Mucosa of stomach (tissue), 1 donor: ENCODE measurements at regions not wholly inside any gene's neighbourhood (a gene's known extent, or its start where the extent isn't known, plus 50 kb on each side); places are given as distances from the start of the nearest gene placed in this dataset.

Experiments
- H3K27me3 ChIP-seq: one replicate; pipeline ENCODE4 v1.7.0; 2013; ENCODE audit warnings: mild to moderate bottlenecking, low read length; ENCODE audit not compliant: control insufficient read depth, insufficient read depth
- H3K36me3 ChIP-seq: one replicate; pipeline ENCODE4 v1.7.0; 2013; ENCODE audit warnings: low read length; ENCODE audit not compliant: control insufficient read depth, insufficient read depth
- H3K4me1 ChIP-seq: one replicate; pipeline ENCODE4 v1.7.0; 2013; ENCODE audit warnings: mild to moderate bottlenecking, low read length; ENCODE audit not compliant: control insufficient read depth, insufficient read depth
- H3K4me3 ChIP-seq: one replicate; pipeline ENCODE4 v1.7.0; 2013; ENCODE audit warnings: low read length
- H3K9ac ChIP-seq: one replicate; pipeline ENCODE4 v1.7.0; 2013; ENCODE audit warnings: mild to moderate bottlenecking, low read length, moderate library complexity
- H3K9me3 ChIP-seq: one replicate; pipeline ENCODE4 v1.7.0; 2013; ENCODE audit warnings: mild to moderate bottlenecking, low read length, moderate library complexity; ENCODE audit not compliant: control insufficient read depth
- donor health status: Pancreatic carcinoma.

- no peak overlapping the region for H3K4me3 ChIP-seq
- H3K27me3 ChIP-seq, result no peaks in the 10 kb centered on the region
- H3K4me1 ChIP-seq, result no peaks in the 10 kb centered on the region
- no peak overlapping the region for H3K9ac ChIP-seq
- H3K36me3 ChIP-seq, result no peaks in the 10 kb centered on the region
- no peaks in the 10 kb centered on the region for H3K9me3 ChIP-seq
These were observed 324.1 kb upstream of the FLRT2 start for GRCh38 chr14:85205875-85206274.

- Histone ChIP-seq H3K9ac (no peak overlapping the region), H3K27me3 (no peaks in the 10 kb centered on the region), H3K4me1 (no peaks in the 10 kb centered on the region), H3K9me3 (no peaks in the 10 kb centered on the region), H3K4me3 (no peak overlapping the region), H3K36me3 (no peaks in the 10 kb centered on the region)
These were observed 315.5 kb upstream of the FLRT2 start for GRCh38 chr14:85214471-85214870.

DNA sequence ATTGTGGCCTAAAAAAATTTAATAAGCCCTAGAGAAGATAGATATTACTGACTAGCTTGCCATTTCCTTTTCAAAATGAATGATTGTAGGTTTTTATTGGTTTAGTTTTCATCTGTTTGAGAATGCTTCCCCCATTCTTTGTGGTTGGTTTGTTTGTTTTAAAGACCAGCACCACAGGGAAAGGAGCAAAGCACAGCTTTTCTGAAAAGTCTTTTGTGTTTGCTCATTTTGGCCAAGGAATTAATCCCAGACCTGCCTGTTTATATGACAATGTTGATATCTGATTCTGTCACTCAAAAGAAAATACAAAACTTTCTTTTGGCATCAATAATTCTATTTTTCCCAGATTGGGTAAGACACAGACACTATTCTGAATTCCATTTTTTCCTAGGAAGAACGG is 312.5 kb upstream of the FLRT2 start:
- Histone ChIP-seq H3K9me3 (no peaks in the 10 kb centered on the region), H3K4me1 (no peaks in the 10 kb centered on the region), H3K36me3 (no peaks in the 10 kb centered on the region), H3K9ac (no peak overlapping the region), H3K27me3 (no peaks in the 10 kb centered on the region), H3K4me3 (no peak overlapping the region)

DNA sequence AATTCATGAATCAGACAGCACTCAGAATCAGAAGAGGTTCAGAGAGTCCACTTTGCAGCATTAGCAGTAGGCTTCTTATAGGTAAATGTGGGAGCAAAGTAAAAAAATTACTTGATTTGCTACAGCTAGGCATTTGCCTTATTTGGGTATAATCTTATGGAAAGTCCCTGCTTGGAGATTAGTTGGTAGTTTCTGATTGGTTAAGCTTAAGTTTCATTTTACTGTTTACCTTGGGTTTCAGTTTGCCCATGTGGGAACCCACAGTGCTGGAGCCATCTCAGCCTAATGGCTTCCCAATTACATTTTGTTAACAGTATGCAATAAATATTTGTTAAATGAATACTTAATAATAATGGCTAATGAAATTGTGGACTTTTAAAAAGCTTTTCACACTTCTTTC is 311.0 kb upstream of the FLRT2 start:
- H3K27me3 ChIP-seq, result no peaks in the 10 kb centered on the region
- H3K4me1 ChIP-seq, result no peaks in the 10 kb centered on the region
- H3K4me3 ChIP-seq, result no peak overlapping the region
- H3K9ac ChIP-seq, result no peak overlapping the region
- H3K9me3 ChIP-seq, result no peaks in the 10 kb centered on the region
- no peaks in the 10 kb centered on the region for H3K36me3 ChIP-seq

- H3K9me3 ChIP-seq, result no peaks in the 10 kb centered on the region
- H3K4me3 ChIP-seq, result no peak overlapping the region
- H3K4me1 ChIP-seq, result no peaks in the 10 kb centered on the region
- H3K9ac ChIP-seq, result no peak overlapping the region
- no peaks in the 10 kb centered on the region for H3K36me3 ChIP-seq
- H3K27me3 ChIP-seq, result no peaks in the 10 kb centered on the region
These were observed 308.1 kb upstream of the FLRT2 start for GRCh38 chr14:85221832-85222231.

DNA sequence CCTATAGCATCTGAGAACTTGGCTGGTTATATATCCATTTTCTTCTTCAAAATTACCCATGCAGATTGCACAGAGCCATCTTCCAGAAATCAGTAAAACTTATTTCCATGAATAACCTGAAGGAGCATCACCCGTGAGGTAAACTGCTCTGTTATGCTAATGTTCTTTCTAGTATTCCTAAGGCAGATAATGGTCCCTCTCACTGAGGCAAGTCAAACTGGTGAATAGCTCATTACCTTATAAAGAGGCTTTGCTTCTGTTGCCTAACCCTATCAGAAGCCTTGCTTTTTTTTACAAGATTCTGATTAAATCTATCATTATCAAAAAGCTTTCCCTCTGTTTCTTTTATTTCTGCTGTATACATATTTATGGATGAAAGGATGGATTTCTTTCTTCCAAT is 307.6 kb upstream of the FLRT2 start:
- Histone ChIP-seq H3K4me1 (no peaks in the 10 kb centered on the region), H3K9me3 (no peaks in the 10 kb centered on the region), H3K27me3 (no peaks in the 10 kb centered on the region), H3K4me3 (no peak overlapping the region), H3K9ac (no peak overlapping the region), H3K36me3 (no peaks in the 10 kb centered on the region)

- no peaks in the 10 kb centered on the region for H3K9me3 ChIP-seq
- H3K9ac ChIP-seq, result no peak overlapping the region
- H3K4me1 ChIP-seq, result no peaks in the 10 kb centered on the region
- no peak overlapping the region for H3K4me3 ChIP-seq
- no peaks in the 10 kb centered on the region for H3K36me3 ChIP-seq
- H3K27me3 ChIP-seq, result no peaks in the 10 kb centered on the region
These were observed 306.3 kb upstream of the FLRT2 start for GRCh38 chr14:85223667-85224066.

DNA sequence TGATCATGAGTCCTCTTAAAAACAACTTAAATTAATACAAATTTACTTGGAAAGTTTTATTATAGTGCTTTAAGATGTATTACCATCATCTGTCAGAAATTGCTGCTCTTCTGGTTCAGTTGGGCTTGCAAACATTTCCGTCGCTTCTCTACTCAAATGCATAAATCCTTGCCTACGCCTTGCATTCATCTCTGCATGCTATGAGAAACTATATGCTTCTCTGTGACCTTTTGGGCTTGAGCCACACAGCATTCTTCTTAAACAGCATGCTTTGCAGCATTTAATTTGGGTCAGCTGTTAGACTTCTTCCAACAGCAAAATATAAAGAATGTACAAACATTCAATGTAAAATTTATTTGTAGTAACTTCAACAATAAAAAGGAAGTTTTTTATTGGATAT is 305.7 kb upstream of the FLRT2 start:
- Histone ChIP-seq H3K4me3 (no peak overlapping the region), H3K36me3 (no peaks in the 10 kb centered on the region), H3K27me3 (no peaks in the 10 kb centered on the region), H3K9ac (no peak overlapping the region), H3K9me3 (no peaks in the 10 kb centered on the region), H3K4me1 (no peaks in the 10 kb centered on the region)

DNA sequence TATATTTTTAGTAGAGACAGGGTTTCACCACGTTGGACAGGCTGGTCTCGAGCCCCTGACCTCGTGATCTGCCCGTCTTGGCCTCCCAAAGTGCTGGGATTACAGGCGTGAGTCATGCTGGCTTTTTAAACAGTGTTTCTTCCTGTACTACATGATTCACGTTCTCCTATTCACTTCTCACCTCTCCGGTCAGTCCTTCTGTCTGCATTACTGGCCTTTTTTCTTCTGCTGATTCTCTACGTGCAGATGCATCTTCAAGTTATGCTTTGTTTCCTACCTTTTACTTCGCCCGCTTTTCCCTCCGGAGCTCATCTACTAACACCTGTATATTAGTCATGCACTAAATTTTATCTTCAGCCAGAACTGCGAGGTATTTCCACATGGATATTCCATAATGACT is 296.2 kb upstream of the FLRT2 start:
- H3K4me3 ChIP-seq, result no peak overlapping the region
- H3K9ac ChIP-seq, result no peak overlapping the region
- no peaks in the 10 kb centered on the region for H3K4me1 ChIP-seq
- H3K9me3 ChIP-seq, result no peaks in the 10 kb centered on the region
- H3K36me3 ChIP-seq, result no peaks in the 10 kb centered on the region
- H3K27me3 ChIP-seq, result no peaks in the 10 kb centered on the region

- Histone ChIP-seq H3K27me3 (no peaks in the 10 kb centered on the region), H3K4me1 (no peaks in the 10 kb centered on the region), H3K9me3 (no peaks in the 10 kb centered on the region), H3K9ac (no peak overlapping the region), H3K36me3 (no peaks in the 10 kb centered on the region), H3K4me3 (no peak overlapping the region)
These were observed 295.6 kb upstream of the FLRT2 start for GRCh38 chr14:85234156-85235025.

DNA sequence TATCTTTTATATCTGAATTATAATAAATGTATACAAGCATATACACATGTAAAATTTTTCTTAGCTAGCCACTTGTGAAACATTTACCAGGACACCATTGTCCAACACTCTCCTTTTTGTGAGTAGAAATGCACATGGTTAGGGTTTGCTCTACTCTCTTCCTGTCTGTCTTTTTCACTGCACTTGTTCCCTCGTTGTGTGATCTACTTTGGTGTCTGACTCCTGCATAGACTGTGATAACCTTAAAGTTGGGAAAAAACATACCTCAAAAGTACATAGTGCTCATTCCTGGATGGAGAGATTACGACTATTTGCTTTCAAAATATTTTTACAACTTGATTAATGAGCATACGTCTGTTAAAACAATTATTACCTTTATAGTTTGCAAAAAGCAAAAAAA is 294.1 kb upstream of the FLRT2 start:
- Histone ChIP-seq H3K4me3 (no peak overlapping the region), H3K9me3 (no peaks in the 10 kb centered on the region), H3K36me3 (no peaks in the 10 kb centered on the region), H3K27me3 (no peaks in the 10 kb centered on the region), H3K4me1 (no peaks in the 10 kb centered on the region), H3K9ac (no peak overlapping the region)

DNA sequence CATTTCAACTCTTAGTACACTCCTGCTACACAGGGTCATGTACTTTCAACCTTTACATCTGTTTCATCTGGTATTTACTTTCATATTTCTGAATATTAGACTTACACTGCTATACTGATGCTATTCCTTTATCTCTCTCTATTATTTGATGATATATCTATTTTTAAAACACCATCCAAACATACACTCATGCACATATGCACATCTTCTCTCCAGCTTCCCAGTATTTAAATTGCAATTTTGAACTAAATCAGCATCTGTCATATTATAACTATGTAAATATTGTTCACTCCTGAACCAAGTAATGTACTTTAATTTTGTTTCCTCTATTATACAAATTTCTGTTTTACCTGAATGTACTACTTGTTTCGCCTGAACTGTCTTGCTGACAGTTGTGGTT is 293.6 kb upstream of the FLRT2 start:
- H3K4me1 ChIP-seq, result no peaks in the 10 kb centered on the region
- H3K9ac ChIP-seq, result no peak overlapping the region
- H3K36me3 ChIP-seq, result no peaks in the 10 kb centered on the region
- H3K9me3 ChIP-seq, result no peaks in the 10 kb centered on the region
- H3K27me3 ChIP-seq, result no peaks in the 10 kb centered on the region
- no peak overlapping the region for H3K4me3 ChIP-seq

DNA sequence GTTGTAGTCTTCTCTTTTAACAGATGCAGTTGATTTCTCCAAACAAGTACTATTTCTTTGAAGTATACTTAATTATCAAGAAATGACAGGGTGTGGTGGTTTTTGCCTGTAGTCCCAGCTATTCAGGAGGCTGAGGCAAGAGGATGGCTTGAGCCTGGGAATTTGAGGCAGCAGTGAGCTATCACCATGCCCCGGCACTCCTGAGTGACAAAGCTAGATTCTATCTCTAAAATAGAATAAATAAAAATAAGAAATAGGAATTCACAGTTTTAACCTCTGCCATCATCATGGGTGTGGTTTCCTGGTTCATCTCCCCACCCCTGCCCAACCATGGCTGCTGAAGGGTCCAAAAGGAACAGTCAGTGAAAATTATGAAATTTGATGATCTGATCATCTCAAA is 290.2 kb upstream of the FLRT2 start:
- Histone ChIP-seq H3K4me3 (no peak overlapping the region), H3K9ac (no peak overlapping the region), H3K9me3 (no peaks in the 10 kb centered on the region), H3K27me3 (no peaks in the 10 kb centered on the region), H3K36me3 (no peaks in the 10 kb centered on the region), H3K4me1 (no peaks in the 10 kb centered on the region)
